ENCODE measurements at regions not wholly inside any gene's neighbourhood (a gene's known extent, or its start where the extent isn't known, plus 50 kb on each side); places are given as distances from the start of the nearest gene placed in this dataset.

GRCh38 chr17:33786478-33786877, 468.6 kb upstream of the CCL2 start:
- H3K36me3 Mint-ChIP-seq (ENCODE audit: low read depth) = no peaks in the 10 kb centered on the region
- POLR2A ChIA-PET = no interaction called here
- H3K4me1 Mint-ChIP-seq = no peaks in the 10 kb centered on the region
- no peak for DNase-seq
- H3K27ac Mint-ChIP-seq = no peak overlapping the region
- CTCF ChIA-PET = no interaction called here
- no peak overlapping the region for H3K4me3 Mint-ChIP-seq
- no peaks in the 10 kb centered on the region for H3K9me3 Mint-ChIP-seq
- H3K27me3 Mint-ChIP-seq = peaks cover 15% of the 10 kb centered on the region

- Mint-ChIP-seq H3K27ac (no peak overlapping the region), H3K4me1 (no peaks in the 10 kb centered on the region), H3K4me3 (no peak overlapping the region), H3K9me3 (no peaks in the 10 kb centered on the region), H3K36me3 (ENCODE audit: low read depth) (no peaks in the 10 kb centered on the region), H3K27me3 (peaks cover 11% of the 10 kb centered on the region)
- CTCF ChIA-PET = interaction anchor here (0.6 kb wide), 1 partner anchor 844 kb away, joined by 3 read pairs; no protein-coding TSS in a partner anchor
- POLR2A ChIA-PET = no interaction called here
- no peak for DNase-seq
Measured at GRCh38 chr17:33789658-33790057, 465.4 kb upstream of the CCL2 start.

- no peaks in the 10 kb centered on the region for H3K4me1 Mint-ChIP-seq
- H3K36me3 Mint-ChIP-seq (ENCODE audit: low read depth) = no peaks in the 10 kb centered on the region
- CTCF ChIA-PET = no interaction called here
- H3K27ac Mint-ChIP-seq = no peak overlapping the region
- no peak overlapping the region for H3K4me3 Mint-ChIP-seq
- POLR2A ChIA-PET = no interaction called here
- DNase-seq = no peak
- peaks cover 4% of the 10 kb centered on the region for H3K27me3 Mint-ChIP-seq
- H3K9me3 Mint-ChIP-seq = no peaks in the 10 kb centered on the region
Measured at GRCh38 chr17:33797181-33797580, 457.9 kb upstream of the CCL2 start.

GRCh38 chr17:33798308-33798707, 456.8 kb upstream of the CCL2 start:
- no peaks in the 10 kb centered on the region for H3K36me3 Mint-ChIP-seq (ENCODE audit: low read depth)
- H3K9me3 Mint-ChIP-seq = no peaks in the 10 kb centered on the region
- CTCF ChIA-PET = no interaction called here
- no peak overlapping the region for H3K27ac Mint-ChIP-seq
- peaks cover 11% of the 10 kb centered on the region for H3K27me3 Mint-ChIP-seq
- H3K4me3 Mint-ChIP-seq = no peak overlapping the region
- POLR2A ChIA-PET = no interaction called here
- no peak for DNase-seq
- H3K4me1 Mint-ChIP-seq = no peaks in the 10 kb centered on the region

- POLR2A ChIA-PET = no interaction called here
- DNase-seq = no peak
- CTCF ChIA-PET = no interaction called here
- Mint-ChIP-seq H3K36me3 (ENCODE audit: low read depth) (no peaks in the 10 kb centered on the region), H3K9me3 (no peaks in the 10 kb centered on the region), H3K4me1 (no peaks in the 10 kb centered on the region), H3K27ac (no peak overlapping the region), H3K4me3 (no peak overlapping the region), H3K27me3 (peaks cover 19% of the 10 kb centered on the region)
Measured at GRCh38 chr17:33802349-33803198, 452.5 kb upstream of the CCL2 start.

GRCh38 chr17:33803199-33803685, 451.8 kb upstream of the CCL2 start:
- ChIA-PET POLR2A (no interaction called here), CTCF (no interaction called here)
- H3K36me3 Mint-ChIP-seq (ENCODE audit: low read depth) = no peaks in the 10 kb centered on the region
- H3K27me3 Mint-ChIP-seq = peaks cover 19% of the 10 kb centered on the region
- no peak overlapping the region for H3K27ac Mint-ChIP-seq
- no peak overlapping the region for H3K4me3 Mint-ChIP-seq
- no peaks in the 10 kb centered on the region for H3K4me1 Mint-ChIP-seq
- no peaks in the 10 kb centered on the region for H3K9me3 Mint-ChIP-seq
- no peak for DNase-seq

GRCh38 chr17:33803686-33804085, 451.4 kb upstream of the CCL2 start:
- Mint-ChIP-seq H3K27me3 (peaks cover 19% of the 10 kb centered on the region), H3K9me3 (no peaks in the 10 kb centered on the region), H3K36me3 (ENCODE audit: low read depth) (no peaks in the 10 kb centered on the region), H3K4me1 (no peaks in the 10 kb centered on the region), H3K4me3 (no peak overlapping the region), H3K27ac (no peak overlapping the region)
- CTCF ChIA-PET = no interaction called here
- POLR2A ChIA-PET = no interaction called here
- no peak for DNase-seq

GRCh38 chr17:33804401-33804800, 450.7 kb upstream of the CCL2 start:
- no peak overlapping the region for H3K27ac Mint-ChIP-seq
- H3K27me3 Mint-ChIP-seq = peaks cover 19% of the 10 kb centered on the region
- no peaks in the 10 kb centered on the region for H3K9me3 Mint-ChIP-seq
- no peaks in the 10 kb centered on the region for H3K36me3 Mint-ChIP-seq (ENCODE audit: low read depth)
- no peak overlapping the region for H3K4me3 Mint-ChIP-seq
- ChIA-PET CTCF (interaction anchor here (0.6 kb wide), 1 partner anchor 419 kb away, joined by 4 read pairs; no protein-coding TSS in a partner anchor), POLR2A (no interaction called here)
- no peaks in the 10 kb centered on the region for H3K4me1 Mint-ChIP-seq
- no peak for DNase-seq

- Mint-ChIP-seq H3K27me3 (peaks cover 18% of the 10 kb centered on the region), H3K36me3 (ENCODE audit: low read depth) (no peaks in the 10 kb centered on the region), H3K4me3 (no peak overlapping the region), H3K27ac (no peak overlapping the region), H3K4me1 (no peaks in the 10 kb centered on the region), H3K9me3 (no peaks in the 10 kb centered on the region)
- POLR2A ChIA-PET = no interaction called here
- CTCF ChIA-PET = no interaction called here
- DNase-seq = no peak
Measured at GRCh38 chr17:33806631-33807030, 448.5 kb upstream of the CCL2 start.

- Mint-ChIP-seq H3K4me1 (no peaks in the 10 kb centered on the region), H3K4me3 (no peak overlapping the region), H3K27ac (no peak overlapping the region), H3K27me3 (peaks cover 5% of the 10 kb centered on the region), H3K36me3 (ENCODE audit: low read depth) (no peaks in the 10 kb centered on the region), H3K9me3 (no peaks in the 10 kb centered on the region)
- POLR2A ChIA-PET = no interaction called here
- no peak for DNase-seq
- CTCF ChIA-PET = no interaction called here
Measured at GRCh38 chr17:33809748-33810147, 445.3 kb upstream of the CCL2 start.

GRCh38 chr17:33811004-33811760, 443.9 kb upstream of the CCL2 start:
- Mint-ChIP-seq H3K4me3 (no peak overlapping the region), H3K27me3 (peaks cover 3% of the 10 kb centered on the region), H3K36me3 (ENCODE audit: low read depth) (no peaks in the 10 kb centered on the region), H3K27ac (no peak overlapping the region), H3K4me1 (no peaks in the 10 kb centered on the region), H3K9me3 (no peaks in the 10 kb centered on the region)
- ChIA-PET POLR2A (no interaction called here), CTCF (no interaction called here)
- DNase-seq = no peak

GRCh38 chr17:33811984-33812577, 443.0 kb upstream of the CCL2 start:
- no peak overlapping the region for H3K27ac Mint-ChIP-seq
- no peaks in the 10 kb centered on the region for H3K9me3 Mint-ChIP-seq
- no peak overlapping the region for H3K4me3 Mint-ChIP-seq
- no peak for DNase-seq
- ChIA-PET POLR2A (no interaction called here), CTCF (interaction anchor here (1.1 kb wide), 1 partner anchor 9 kb away, joined by 3 read pairs; no protein-coding TSS in a partner anchor)
- H3K4me1 Mint-ChIP-seq = no peaks in the 10 kb centered on the region
- peaks cover 3% of the 10 kb centered on the region for H3K27me3 Mint-ChIP-seq
- no peaks in the 10 kb centered on the region for H3K36me3 Mint-ChIP-seq (ENCODE audit: low read depth)

- no peaks in the 10 kb centered on the region for H3K9me3 Mint-ChIP-seq
- no peak overlapping the region for H3K4me3 Mint-ChIP-seq
- H3K36me3 Mint-ChIP-seq (ENCODE audit: low read depth) = no peaks in the 10 kb centered on the region
- no peak for DNase-seq
- H3K27me3 Mint-ChIP-seq = no peaks in the 10 kb centered on the region
- H3K4me1 Mint-ChIP-seq = no peaks in the 10 kb centered on the region
- ChIA-PET CTCF (no interaction called here), POLR2A (no interaction called here)
- no peak overlapping the region for H3K27ac Mint-ChIP-seq
Measured at GRCh38 chr17:33814852-33815251, 440.2 kb upstream of the CCL2 start.

All from activated CD4-positive, alpha-beta T cell treated with anti-CD3 and anti-CD28 coated beads, Interleukin-2, amount 10 ng/mL, durations not matched to agents 7 days and 5 days (primary cell).